Endothelial cell of umbilical vein (primary cell): ENCODE measurements at regions not wholly inside any gene's neighbourhood (a gene's known extent, or its start where the extent isn't known, plus 50 kb on each side); places are given as distances from the start of the nearest gene placed in this dataset.

Source experiments
- CTCF ChIP-seq, 2 donors: IDR thresholded peaks; 1 replicate in 1 of 2; 2 replicates in 1 of 2; pipeline ENCODE4 v1.5.1; 2011; ENCODE audit warnings: low read length in 2 of 2, mild to moderate bottlenecking in 2 of 2, moderate library complexity in 2 of 2, control low read depth in 1 of 2, inconsistent platforms in 1 of 2, low read depth in 1 of 2; ENCODE audit not compliant: insufficient read depth in 1 of 2; ENCODE audit errors: extremely low read depth in 1 of 2
- EZH2 ChIP-seq: IDR thresholded peaks from 2 replicates; pipeline ENCODE4 v1.6.1; 2012; ENCODE audit warnings: borderline replicate concordance, low read depth, mild to moderate bottlenecking, moderate library complexity, low read length, inconsistent platforms; ENCODE audit not compliant: severe bottlenecking
- FOS ChIP-seq: IDR thresholded peaks from 2 replicates; pipeline ENCODE4 v1.6.1; 2011; ENCODE audit warnings: mild to moderate bottlenecking, low read length, moderate library complexity, borderline replicate concordance; ENCODE audit not compliant: insufficient read depth
- JUN ChIP-seq: IDR thresholded peaks from 2 replicates; pipeline ENCODE4 v1.6.1; 2011; ENCODE audit warnings: borderline replicate concordance, low read depth; ENCODE audit not compliant: insufficient read length, insufficient read depth
- MAX ChIP-seq: IDR thresholded peaks from 2 replicates; pipeline ENCODE4 v1.6.1; 2011; ENCODE audit not compliant: insufficient read depth, insufficient read length
- MYC ChIP-seq: IDR thresholded peaks from one replicate; pipeline ENCODE4 v1.6.1; 2011; ENCODE audit warnings: mild to moderate bottlenecking, low read depth, low read length
- POLR2A ChIP-seq: IDR thresholded peaks from 2 replicates; pipeline ENCODE4 v1.6.1; 2012; ENCODE audit warnings: low read depth, mild to moderate bottlenecking, control low read depth, low read length
- POLR2AphosphoS5 ChIP-seq: IDR thresholded peaks from 2 replicates; pipeline ENCODE4 v1.6.1; 2012; ENCODE audit warnings: low read depth, mild to moderate bottlenecking, control low read depth, low read length, moderate library complexity; ENCODE audit not compliant: insufficient read depth

- TF ChIP-seq CTCF (IDR thresholded peaks at IDR 0.05; ENCODE audit: extremely low read depth in 1 of 2, insufficient read depth in 1 of 2, low read depth in 1 of 2, low read length in 2 of 2) (no peak), POLR2AphosphoS5 (no peak), JUN (no peak), POLR2A (no peak), EZH2 (no peak), MAX (no peak), MYC (no peak), FOS (no peak)
Observed at GRCh38 chr2:208847651-208848050, 441.1 kb downstream of the PTH2R start.
